ENCODE measurements at regions not wholly inside any gene's neighbourhood (a gene's known extent, or its start where the extent isn't known, plus 50 kb on each side); places are given as distances from the start of the nearest gene placed in this dataset.

GRCh38 chr3:73298243-73299183, 237.1 kb downstream of the EBLN2 start:
- DNase-seq, result no peak

- DNase-seq, result no peak
Measured at GRCh38 chr3:73299184-73299691, 237.8 kb downstream of the EBLN2 start.

- no peak for DNase-seq
Measured at GRCh38 chr3:73314151-73314951, 252.9 kb downstream of the EBLN2 start.

GRCh38 chr3:73315706-73316105, 254.2 kb downstream of the EBLN2 start:
- no peak for DNase-seq

GRCh38 chr3:73319179-73319769, 257.8 kb downstream of the EBLN2 start:
- no peak for DNase-seq

GRCh38 chr3:73321286-73321999, 260.0 kb downstream of the EBLN2 start:
- DNase-seq, result no peak

GRCh38 chr3:73324203-73325155, 263.0 kb downstream of the EBLN2 start:
- DNase-seq, result no peak

GRCh38 chr3:73326396-73326795, 264.9 kb downstream of the EBLN2 start:
- no peak for DNase-seq

GRCh38 chr3:73327052-73327451, 265.6 kb downstream of the EBLN2 start:
- DNase-seq, result no peak
